Lower leg skin (tissue), 4 donors: ENCODE measurements at regions not wholly inside any gene's neighbourhood (a gene's known extent, or its start where the extent isn't known, plus 50 kb on each side); places are given as distances from the start of the nearest gene placed in this dataset.
"Not testable (repeated sequence)": the region's sequence is repeated elsewhere in the genome, so short reads cannot be mapped to it uniquely, and the experiment has no call there.

ENCODE experiments used
- DNase-seq, 2 donors: peaks; one replicate each; pipeline ENCODE4 v3.0.0-alpha.2; 2019; ENCODE audit warnings: low spot score in 2 of 2
- H3K4me3 ChIP-seq: fragments of 200-600 bp; sonication (generic); 2 replicates; pipeline ENCODE4 v1.5.1; 2017; ENCODE audit warnings: mild to moderate bottlenecking, low read depth; ENCODE audit not compliant: poor library complexity, severe bottlenecking
- POLR2A ChIP-seq, 2 donors: fragments of 450-650 bp; IDR thresholded peaks; one replicate each; pipeline ENCODE4 v1.6.1; 2016 to 2017; ENCODE audit warnings: antibody characterized with exemption in 2 of 2, mild to moderate bottlenecking in 1 of 2, moderate library complexity in 1 of 2
- WGBS, 2 donors: methylation state at CpG; one replicate each; pipeline ENCODE4 v1.1.5; 2018; 5-methylcytosine and 5-hydroxymethylcytosine counted together
- intact Hi-C: fragments of 100-400 bp; cut with DNase I; formaldehyde crosslinking; loops from one replicate; pipeline ENCODE4 v1.15.0; 2023; ENCODE audit warnings: low total_unique reads
- TF ChIP-seq, protein P1 (sequence below), 3 donors: fragments of 450-650 bp; IDR thresholded peaks; one replicate each; pipeline ENCODE4 v1.5.1; 2016; ENCODE audit warnings: antibody characterized with exemption in 3 of 3, mild to moderate bottlenecking in 3 of 3, moderate library complexity in 2 of 3

DNA sequence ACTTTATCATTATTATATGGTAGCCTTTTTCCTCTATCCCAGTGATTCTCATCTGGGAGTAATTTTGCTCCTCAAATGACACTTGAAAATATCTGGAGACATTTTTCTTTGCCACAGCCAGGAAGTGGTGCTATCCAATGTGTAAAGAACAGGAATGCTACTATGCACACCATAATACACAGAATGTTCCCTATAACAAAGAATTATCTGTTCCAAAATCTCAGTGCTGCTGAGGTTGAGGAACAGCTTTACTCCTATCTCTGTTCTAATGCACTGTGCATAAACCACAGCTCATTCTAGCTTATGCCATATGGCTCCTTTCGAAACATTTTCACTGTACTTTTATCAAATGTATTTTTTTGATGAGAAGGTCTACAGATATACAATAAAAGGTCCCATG, 1231.2 kb upstream of the CELF4 start:
- intact Hi-C loops = no loop called here
- 89 to 91% methylated on average over 1 of the region's 1 CpG for WGBS, 2 donors
- H3K4me3 ChIP-seq = no peak overlapping the region
- DNase-seq = no peak
- TF ChIP-seq POLR2A (IDR thresholded peaks at IDR 0.05) = no peak
- TF ChIP-seq, protein P1, sequence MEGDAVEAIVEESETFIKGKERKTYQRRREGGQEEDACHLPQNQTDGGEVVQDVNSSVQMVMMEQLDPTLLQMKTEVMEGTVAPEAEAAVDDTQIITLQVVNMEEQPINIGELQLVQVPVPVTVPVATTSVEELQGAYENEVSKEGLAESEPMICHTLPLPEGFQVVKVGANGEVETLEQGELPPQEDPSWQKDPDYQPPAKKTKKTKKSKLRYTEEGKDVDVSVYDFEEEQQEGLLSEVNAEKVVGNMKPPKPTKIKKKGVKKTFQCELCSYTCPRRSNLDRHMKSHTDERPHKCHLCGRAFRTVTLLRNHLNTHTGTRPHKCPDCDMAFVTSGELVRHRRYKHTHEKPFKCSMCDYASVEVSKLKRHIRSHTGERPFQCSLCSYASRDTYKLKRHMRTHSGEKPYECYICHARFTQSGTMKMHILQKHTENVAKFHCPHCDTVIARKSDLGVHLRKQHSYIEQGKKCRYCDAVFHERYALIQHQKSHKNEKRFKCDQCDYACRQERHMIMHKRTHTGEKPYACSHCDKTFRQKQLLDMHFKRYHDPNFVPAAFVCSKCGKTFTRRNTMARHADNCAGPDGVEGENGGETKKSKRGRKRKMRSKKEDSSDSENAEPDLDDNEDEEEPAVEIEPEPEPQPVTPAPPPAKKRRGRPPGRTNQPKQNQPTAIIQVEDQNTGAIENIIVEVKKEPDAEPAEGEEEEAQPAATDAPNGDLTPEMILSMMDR (IDR thresholded peaks at IDR 0.05) = no peak

DNA sequence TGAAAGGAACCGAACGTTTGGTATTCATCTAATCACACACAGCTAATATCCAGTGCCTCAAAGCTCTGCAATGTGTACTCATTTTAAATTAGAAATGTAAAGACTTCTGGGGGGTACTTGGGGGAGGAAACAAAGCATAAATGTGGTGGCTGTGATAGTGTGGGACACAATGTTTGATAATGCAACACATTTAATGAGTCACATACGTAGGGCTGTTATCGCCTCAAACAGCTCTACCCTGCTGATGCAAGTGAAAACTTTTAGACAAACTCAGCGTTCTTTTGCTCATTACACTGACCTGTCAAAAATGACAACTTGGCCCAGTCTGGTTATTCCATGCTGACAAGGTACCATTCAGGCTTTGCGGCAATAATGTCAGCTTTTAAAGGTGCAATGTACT, 1227.1 kb upstream of the CELF4 start:
- intact Hi-C loops = no loop called here
- TF ChIP-seq POLR2A (IDR thresholded peaks at IDR 0.05) = no peak
- TF ChIP-seq, protein P1 (IDR thresholded peaks at IDR 0.05) = no peak
- DNase-seq = no peak
- WGBS, 2 donors = 84 to 91% methylated on average over 6 of the region's 6 CpGs
- no peak overlapping the region for H3K4me3 ChIP-seq

DNA sequence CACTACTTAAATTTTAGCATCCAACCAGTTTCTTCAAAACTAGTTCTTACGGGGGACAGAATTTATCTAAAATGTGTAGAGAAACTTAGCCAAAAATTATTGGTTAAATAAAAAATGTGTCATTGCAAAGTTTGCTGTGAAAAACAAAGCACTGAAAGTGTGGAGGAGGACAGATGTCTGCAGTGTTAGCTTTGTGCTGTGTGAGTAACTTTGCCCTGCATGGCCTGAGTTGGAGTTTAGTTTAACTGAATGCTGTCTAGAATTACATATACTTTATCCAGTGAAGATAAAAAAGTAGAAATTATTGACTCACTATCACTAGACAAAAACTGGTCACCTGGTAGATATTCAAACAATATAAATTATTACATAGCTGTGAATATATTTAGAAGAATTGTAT, 1225.2 kb upstream of the CELF4 start:
- DNase-seq = no peak
- 83 to 89% methylated on average over 1 of the region's 1 CpG for WGBS, 2 donors
- no peak overlapping the region for H3K4me3 ChIP-seq
- TF ChIP-seq POLR2A (IDR thresholded peaks at IDR 0.05) = no peak
- TF ChIP-seq, protein P1 (IDR thresholded peaks at IDR 0.05) = no peak
- intact Hi-C loops = no loop called here

DNA sequence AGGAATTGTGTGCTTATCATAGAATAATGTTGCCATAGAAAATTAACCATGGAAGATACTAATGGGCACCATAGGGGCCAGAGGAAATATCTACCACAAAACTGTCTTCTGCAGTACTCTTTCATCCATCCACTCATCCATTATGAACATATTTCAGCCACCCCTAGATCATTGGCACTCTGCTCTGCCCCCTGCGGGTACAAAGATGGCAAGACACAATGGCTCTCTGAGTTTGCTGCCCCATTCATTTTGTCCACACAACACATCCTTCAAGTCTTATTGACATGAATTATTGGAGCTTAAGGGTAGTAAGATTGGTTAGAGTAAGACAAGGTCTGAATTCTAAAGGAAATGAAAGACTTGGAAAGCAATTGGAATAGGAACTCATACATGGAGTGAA, 1224.7 kb upstream of the CELF4 start:
- no peak overlapping the region for H3K4me3 ChIP-seq
- intact Hi-C loops = no loop called here
- no peak for DNase-seq
- 75% methylated on average over 1 of the region's 1 CpG for WGBS, 2 donors
- TF ChIP-seq, protein P1 (IDR thresholded peaks at IDR 0.05) = no peak
- no peak for TF ChIP-seq POLR2A (IDR thresholded peaks at IDR 0.05)

DNA sequence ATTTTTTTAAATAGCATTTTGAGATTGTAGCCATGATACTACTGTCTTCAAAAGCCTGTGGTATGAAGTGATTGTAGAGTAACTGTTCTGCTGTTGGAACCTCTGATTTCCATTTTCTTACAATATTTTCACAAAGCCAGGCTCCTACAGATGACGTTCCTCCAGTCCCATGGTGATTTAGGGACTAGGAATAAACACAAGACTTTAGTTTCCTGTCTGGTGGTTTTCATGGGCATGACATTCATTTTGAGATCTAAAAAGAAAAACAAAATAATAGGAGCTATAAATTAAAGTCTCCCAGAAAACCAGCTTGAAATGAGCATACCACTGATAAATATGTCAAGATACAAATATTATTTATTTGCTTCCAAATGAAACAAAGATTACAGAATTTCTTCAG, 1223.5 kb upstream of the CELF4 start:
- 13 to 28% methylated on average over 1 of the region's 1 CpG for WGBS, 2 donors
- intact Hi-C loops = no loop called here
- TF ChIP-seq, protein P1 (IDR thresholded peaks at IDR 0.05) = no peak
- TF ChIP-seq POLR2A (IDR thresholded peaks at IDR 0.05) = no peak
- no peak overlapping the region for H3K4me3 ChIP-seq
- DNase-seq = no peak

DNA sequence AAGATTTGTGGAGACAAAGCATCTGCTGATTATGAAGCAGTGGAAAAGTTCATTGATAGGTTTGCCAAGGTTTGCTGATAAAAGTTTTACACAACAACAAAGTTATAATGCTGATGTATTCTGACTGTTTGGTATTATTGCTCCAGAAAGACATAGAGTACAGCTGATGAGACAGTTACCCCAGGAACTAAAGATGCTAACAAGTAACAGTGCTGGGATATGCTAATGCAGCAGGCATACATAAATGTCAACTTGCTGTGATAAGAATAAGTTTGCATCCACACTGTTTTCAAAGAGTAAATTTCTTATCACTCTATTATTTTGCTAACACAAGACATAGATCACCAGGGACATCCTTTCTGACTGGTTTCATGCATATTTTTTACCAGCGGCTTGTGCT, 1221.3 kb upstream of the CELF4 start:
- no peak overlapping the region for H3K4me3 ChIP-seq
- 88 to 91% methylated on average over 1 of the region's 1 CpG for WGBS, 2 donors
- TF ChIP-seq POLR2A (IDR thresholded peaks at IDR 0.05) = no peak
- TF ChIP-seq, protein P1 (IDR thresholded peaks at IDR 0.05) = no peak
- no peak for DNase-seq
- intact Hi-C loops = no loop called here

DNA sequence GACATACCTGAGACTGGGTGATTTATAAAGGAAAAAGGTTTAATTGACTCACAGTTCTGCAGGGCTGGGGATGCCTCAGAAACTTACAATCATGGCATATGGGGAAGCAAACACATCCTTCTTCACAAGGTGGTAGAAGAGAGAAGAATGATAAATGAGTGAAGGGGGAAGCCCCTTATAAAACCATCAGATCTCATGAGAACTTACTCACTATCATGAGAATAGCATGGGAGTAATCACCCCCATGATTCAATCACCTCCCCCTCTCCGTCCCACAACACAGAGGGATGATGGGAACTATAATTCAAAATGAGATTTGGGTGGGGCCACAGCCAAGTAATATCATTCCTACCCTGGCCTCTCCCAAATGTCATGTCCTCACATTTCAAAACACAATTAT, 1206.0 kb upstream of the CELF4 start:
- H3K4me3 ChIP-seq, intact Hi-C loops, DNase-seq: not testable (repeated sequence)
- WGBS, 2 donors = 70 to 78% methylated on average over 1 of the region's 1 CpG
